Stomach (tissue), 4 donors: ENCODE measurements at regions not wholly inside any gene's neighbourhood (a gene's known extent, or its start where the extent isn't known, plus 50 kb on each side); places are given as distances from the start of the nearest gene placed in this dataset.

Experiments
- EP300 ChIP-seq: sonication (generic); formaldehyde crosslinking; IDR thresholded peaks from one replicate; pipeline ENCODE4 v1.6.1; 2017; ENCODE audit warnings: antibody characterized with exemption
- POLR2A ChIP-seq, 4 donors: fragments of 450-650 bp; IDR thresholded peaks; one replicate each; pipeline ENCODE4 v1.6.1; 2016; ENCODE audit warnings: antibody characterized with exemption in 4 of 4, control low read depth in 2 of 4, mild to moderate bottlenecking in 1 of 4, moderate library complexity in 1 of 4
- POLR2AphosphoS5 ChIP-seq, 3 donors: sonication (generic); formaldehyde crosslinking; IDR thresholded peaks; one replicate each; pipeline ENCODE4 v1.6.1; 2016; ENCODE audit warnings: antibody characterized with exemption in 3 of 3
- TF ChIP-seq, protein P1 (sequence below), 7 experiments: fragments of 450-650 bp in 4 of 7; fragments of 200-600 bp in 3 of 7; sonication (generic) in 3 of 7; IDR thresholded peaks; one replicate each; pipeline ENCODE4 v1.5.1; 2016 to 2019; ENCODE audit warnings: antibody characterized with exemption in 7 of 7, control low read depth in 2 of 7, mild to moderate bottlenecking in 1 of 7

GRCh38 chr4:134327274-134328122, 125.9 kb upstream of the PABPC4L start:
- TF ChIP-seq, protein P1, sequence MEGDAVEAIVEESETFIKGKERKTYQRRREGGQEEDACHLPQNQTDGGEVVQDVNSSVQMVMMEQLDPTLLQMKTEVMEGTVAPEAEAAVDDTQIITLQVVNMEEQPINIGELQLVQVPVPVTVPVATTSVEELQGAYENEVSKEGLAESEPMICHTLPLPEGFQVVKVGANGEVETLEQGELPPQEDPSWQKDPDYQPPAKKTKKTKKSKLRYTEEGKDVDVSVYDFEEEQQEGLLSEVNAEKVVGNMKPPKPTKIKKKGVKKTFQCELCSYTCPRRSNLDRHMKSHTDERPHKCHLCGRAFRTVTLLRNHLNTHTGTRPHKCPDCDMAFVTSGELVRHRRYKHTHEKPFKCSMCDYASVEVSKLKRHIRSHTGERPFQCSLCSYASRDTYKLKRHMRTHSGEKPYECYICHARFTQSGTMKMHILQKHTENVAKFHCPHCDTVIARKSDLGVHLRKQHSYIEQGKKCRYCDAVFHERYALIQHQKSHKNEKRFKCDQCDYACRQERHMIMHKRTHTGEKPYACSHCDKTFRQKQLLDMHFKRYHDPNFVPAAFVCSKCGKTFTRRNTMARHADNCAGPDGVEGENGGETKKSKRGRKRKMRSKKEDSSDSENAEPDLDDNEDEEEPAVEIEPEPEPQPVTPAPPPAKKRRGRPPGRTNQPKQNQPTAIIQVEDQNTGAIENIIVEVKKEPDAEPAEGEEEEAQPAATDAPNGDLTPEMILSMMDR (IDR thresholded peaks at IDR 0.05) = no peak
- TF ChIP-seq POLR2A (IDR thresholded peaks at IDR 0.05) (no peak), POLR2AphosphoS5 (IDR thresholded peaks at IDR 0.05) (no peak), EP300 (no peak)
